Aorta (tissue), 5 donors: ENCODE measurements at regions not wholly inside any gene's neighbourhood (a gene's known extent, or its start where the extent isn't known, plus 50 kb on each side); places are given as distances from the start of the nearest gene placed in this dataset.

ENCODE experiments used
- ATAC-seq: fragments of 200-7000 bp; cut with Tn5 transposase; one replicate; pipeline ENCODE4 v1.9.1; 2022; ENCODE audit warnings: moderate library complexity; ENCODE audit not compliant: low FRiP score
- DNase-seq, 2 donors: peaks; one replicate each; pipeline ENCODE4 v3.0.0-alpha.2; 2020
- H3K27ac ChIP-seq, 2 donors: one replicate each; pipeline ENCODE4 v1.5.1; 2013; ENCODE audit warnings: low read length in 2 of 2, mild to moderate bottlenecking in 2 of 2, moderate library complexity in 2 of 2, control low read depth in 1 of 2, inconsistent platforms in 1 of 2, low read depth in 1 of 2
- H3K27me3 ChIP-seq, 2 donors: one replicate each; pipeline ENCODE4 v1.6.1; 2013; ENCODE audit warnings: control low read depth in 1 of 2, low read length in 1 of 2, mild to moderate bottlenecking in 1 of 2, moderate library complexity in 1 of 2; ENCODE audit not compliant: insufficient read depth in 2 of 2, control insufficient read depth in 1 of 2
- H3K36me3 ChIP-seq, 2 donors: one replicate each; pipeline ENCODE4 v1.6.1; 2013; ENCODE audit warnings: control low read depth in 1 of 2, low read length in 1 of 2, mild to moderate bottlenecking in 1 of 2; ENCODE audit not compliant: insufficient read depth in 2 of 2, control insufficient read depth in 1 of 2
- H3K4me1 ChIP-seq, 2 donors: one replicate each; pipeline ENCODE4 v1.6.1; 2013; ENCODE audit warnings: low read length in 2 of 2, control low read depth in 1 of 2, mild to moderate bottlenecking in 1 of 2, moderate library complexity in 1 of 2; ENCODE audit not compliant: insufficient read depth in 2 of 2, control insufficient read depth in 1 of 2
- H3K4me3 ChIP-seq, 2 donors: one replicate each; pipeline ENCODE4 v1.5.1; 2013; ENCODE audit warnings: low read length in 2 of 2, control low read depth in 1 of 2, mild to moderate bottlenecking in 1 of 2
- H3K9me3 ChIP-seq: one replicate; pipeline ENCODE4 v1.6.1; 2013; ENCODE audit warnings: mild to moderate bottlenecking, low read length; ENCODE audit not compliant: control insufficient read depth
- WGBS, 2 donors: extraction: QIAGEN DNeasy Blood & Tissue Kit; methylation state at CpG; one replicate each; pipeline ENCODE4 v1.1.7; 2013; 5-methylcytosine and 5-hydroxymethylcytosine counted together
- intact Hi-C, 2 donors: fragments of 100-400 bp; cut with DNase I; formaldehyde crosslinking; loops; one replicate each; pipeline versions ENCODE4 v1.14.2 to v1.15.0; 2022
- donor health status: healthy with polysubstance abuse.
- donor health status: Bipolar disorder and iron deficiency.
- donor health status: DM: no; HTN: no; CAD: no.
- donor health status: DM: no; HTN: no; CAD: no.
- donor health status: DM: yes; HTN: yes; CAD: no.

- no peak for DNase-seq
- no peak for ATAC-seq
- H3K27ac ChIP-seq: no peak overlapping the region
- no peak overlapping the region for H3K4me3 ChIP-seq
- no peaks in the 10 kb centered on the region for H3K9me3 ChIP-seq
- 70 to 75% methylated on average over 14 of the region's 14 CpGs for WGBS, 2 donors
- no peaks in the 10 kb centered on the region for H3K36me3 ChIP-seq
- H3K27me3 ChIP-seq: no peaks in the 10 kb centered on the region
- intact Hi-C loops: no loop called here
- H3K4me1 ChIP-seq: no peaks in the 10 kb centered on the region
Observed at GRCh38 chr2:129891341-129892320, 87.8 kb upstream of the RAB6C start.

- Histone ChIP-seq H3K4me1 (no peaks in the 10 kb centered on the region), H3K36me3 (no peaks in the 10 kb centered on the region), H3K27ac (no peak overlapping the region), H3K27me3 (no peaks in the 10 kb centered on the region), H3K9me3 (no peaks in the 10 kb centered on the region), H3K4me3 (no peak overlapping the region)
- no peak for ATAC-seq
- peak in 1 of 2 donors; percentile 65 for DNase-seq
- intact Hi-C loops: no loop called here
- WGBS, 2 donors: 88 to 92% methylated on average over 9 of the region's 9 CpGs
Observed at GRCh38 chr2:129892360-129892759, 87.1 kb upstream of the RAB6C start.

GRCh38 chr2:129892773-129893172 is 86.7 kb upstream of the RAB6C start:
- WGBS, 2 donors: 88 to 92% methylated on average over 6 of the region's 6 CpGs
- H3K4me1 ChIP-seq: no peaks in the 10 kb centered on the region
- no peaks in the 10 kb centered on the region for H3K36me3 ChIP-seq
- no peaks in the 10 kb centered on the region for H3K27me3 ChIP-seq
- H3K9me3 ChIP-seq: no peaks in the 10 kb centered on the region
- DNase-seq (peak in 1 of 2 donors; percentile 33), ATAC-seq (no peak)
- no peak overlapping the region for H3K4me3 ChIP-seq
- no peak overlapping the region for H3K27ac ChIP-seq
- intact Hi-C loops: no loop called here

GRCh38 chr2:129893244-129893643 is 86.2 kb upstream of the RAB6C start:
- ATAC-seq (no peak), DNase-seq (no peak)
- no peaks in the 10 kb centered on the region for H3K9me3 ChIP-seq
- WGBS, 2 donors: 81 to 82% methylated on average over 8 of the region's 8 CpGs
- no peak overlapping the region for H3K4me3 ChIP-seq
- intact Hi-C loops: no loop called here
- H3K4me1 ChIP-seq: no peaks in the 10 kb centered on the region
- no peak overlapping the region for H3K27ac ChIP-seq
- H3K36me3 ChIP-seq: no peaks in the 10 kb centered on the region
- H3K27me3 ChIP-seq: no peaks in the 10 kb centered on the region

GRCh38 chr2:129894616-129895015 is 84.8 kb upstream of the RAB6C start:
- WGBS, 2 donors: 85 to 91% methylated on average over 8 of the region's 8 CpGs
- intact Hi-C loops: no loop called here

GRCh38 chr2:129895061-129895460 is 84.4 kb upstream of the RAB6C start:
- intact Hi-C loops: no loop called here
- Histone ChIP-seq H3K36me3 (no peaks in the 10 kb centered on the region), H3K9me3 (no peaks in the 10 kb centered on the region), H3K4me3 (no peak overlapping the region), H3K27me3 (no peaks in the 10 kb centered on the region), H3K4me1 (no peaks in the 10 kb centered on the region), H3K27ac (no peak overlapping the region)
- 79 to 81% methylated on average over 4 to 5 of the region's 5 CpGs for WGBS, 2 donors
- DNase-seq (peak in 1 of 2 donors; percentile 42), ATAC-seq (no peak)

More at GRCh38 chr2:129894616-129895015, 84.8 kb upstream of the RAB6C start:
- H3K36me3 ChIP-seq: no peaks in the 10 kb centered on the region
- DNase-seq (peak in 1 of 2 donors; percentile 56), ATAC-seq (no peak)
- no peak overlapping the region for H3K27ac ChIP-seq
- no peaks in the 10 kb centered on the region for H3K4me1 ChIP-seq
- no peaks in the 10 kb centered on the region for H3K9me3 ChIP-seq
- no peaks in the 10 kb centered on the region for H3K27me3 ChIP-seq
- no peak overlapping the region for H3K4me3 ChIP-seq

GRCh38 chr2:129895526-129896082 is 83.9 kb upstream of the RAB6C start:
- no peak for ATAC-seq

GRCh38 chr2:129896226-129897100 is 83.0 kb upstream of the RAB6C start:
- ATAC-seq: no peak
- Histone ChIP-seq H3K36me3 (no peaks in the 10 kb centered on the region), H3K4me3 (no peak overlapping the region), H3K4me1 (no peaks in the 10 kb centered on the region), H3K27ac (no peak overlapping the region), H3K9me3 (no peaks in the 10 kb centered on the region), H3K27me3 (no peaks in the 10 kb centered on the region)
- no peak for DNase-seq
- 84 to 88% methylated on average over 9 of the region's 9 CpGs for WGBS, 2 donors
- intact Hi-C loops: no loop called here

More at GRCh38 chr2:129895526-129896082, 83.9 kb upstream of the RAB6C start:
- H3K4me3 ChIP-seq: no peak overlapping the region
- WGBS, 2 donors: 85 to 92% methylated on average over 2 of the region's 2 CpGs
- no peak for DNase-seq
- no peaks in the 10 kb centered on the region for H3K4me1 ChIP-seq
- intact Hi-C loops: no loop called here
- no peak overlapping the region for H3K27ac ChIP-seq
- H3K9me3 ChIP-seq: no peaks in the 10 kb centered on the region
- no peaks in the 10 kb centered on the region for H3K36me3 ChIP-seq
- no peaks in the 10 kb centered on the region for H3K27me3 ChIP-seq
